B cell (primary cell): ENCODE measurements at regions not wholly inside any gene's neighbourhood (a gene's known extent, or its start where the extent isn't known, plus 50 kb on each side); places are given as distances from the start of the nearest gene placed in this dataset.

Experiments
- ATAC-seq: fragments of 200-7000 bp; cut with Tn5 transposase; one replicate; pipeline ENCODE4 v1.10.0; 2021; ENCODE audit warnings: low read depth, mild to moderate bottlenecking, moderate number of reproducible peaks, moderate library complexity
- CTCF ChIA-PET: fragments of 350-600 bp; sonication (Branson Sonifier 250); formaldehyde crosslinking; loops from one replicate; lab custom pipeline; 2021; ENCODE audit warnings: antibody characterized with exemption, inconsistent platforms; lab: Charles Lee
- POLR2A ChIA-PET: fragments of 350-600 bp; sonication (Branson Sonifier 250); formaldehyde crosslinking; loops from one replicate; lab custom pipeline; 2021; ENCODE audit warnings: antibody characterized with exemption; lab: Charles Lee
- DNase-seq: peaks from one replicate; pipeline ENCODE4 v3.0.0; 2013
- H2AFZ ChIP-seq: 2 replicates; pipeline ENCODE4 v1.6.1; 2012; ENCODE audit warnings: mild to moderate bottlenecking, low read depth, low read length; ENCODE audit not compliant: insufficient read depth, poor library complexity, severe bottlenecking
- H3K27ac ChIP-seq, 2 donors: 1 replicate in 1 of 2; 2 replicates in 1 of 2; pipeline ENCODE4 v1.5.1; 2012 to 2013; ENCODE audit warnings: low read length in 2 of 2, mild to moderate bottlenecking in 2 of 2, moderate library complexity in 1 of 2
- H3K27me3 ChIP-seq, 4 experiments: fragments of 200-600 bp in 1 of 4; sonication (generic) in 1 of 4; replicated peaks in 1 of 4; 1 replicate in 2 of 4; 2 replicates in 2 of 4; pipeline versions ENCODE4 v1.6.1 to v1.7.0; 2013 to 2016; ENCODE audit warnings: low read length in 3 of 4, mild to moderate bottlenecking in 2 of 4, mixed read lengths in 1 of 4, moderate library complexity in 1 of 4; ENCODE audit not compliant: insufficient read depth in 4 of 4, control insufficient read depth in 3 of 4; ENCODE audit errors: control extremely low read depth in 1 of 4
- H3K36me3 ChIP-seq, 2 experiments: replicated peaks in 1 of 2; 1 replicate in 1 of 2; 2 replicates in 1 of 2; pipeline versions ENCODE4 v1.6.1 to v1.7.1; 2013; ENCODE audit warnings: low read length in 1 of 2; ENCODE audit not compliant: insufficient read depth in 2 of 2, control insufficient read depth in 1 of 2; ENCODE audit errors: control extremely low read depth in 1 of 2, extremely low read depth in 1 of 2
- H3K4me1 ChIP-seq, 2 donors: fragments of 200-600 bp in 1 of 2; sonication (generic) in 1 of 2; 1 replicate in 1 of 2; 2 replicates in 1 of 2; pipeline versions ENCODE4 v1.5.1 to v1.6.1; 2013 to 2017; ENCODE audit warnings: low read length in 2 of 2; ENCODE audit not compliant: control insufficient read depth in 2 of 2, insufficient read depth in 2 of 2
- H3K4me2 ChIP-seq: replicated peaks from 2 replicates; pipeline ENCODE3; 2012; ENCODE audit warnings: mild to moderate bottlenecking, low read depth, low read length; ENCODE audit not compliant: poor library complexity, severe bottlenecking
- H3K4me3 ChIP-seq, 5 experiments: fragments of 200-600 bp in 1 of 5; sonication (generic) in 1 of 5; 1 replicate in 3 of 5; 2 replicates in 2 of 5; pipeline versions ENCODE4 v1.5.1 to v1.7.0; 2011 to 2016; ENCODE audit warnings: low read length in 4 of 5, mild to moderate bottlenecking in 4 of 5, low read depth in 2 of 5, control low read depth in 1 of 5, moderate library complexity in 1 of 5; ENCODE audit not compliant: insufficient read depth in 1 of 5; ENCODE audit errors: control extremely low read depth in 1 of 5, extremely low read depth in 1 of 5
- H3K79me2 ChIP-seq: fragments of 200-600 bp; sonication (generic); one replicate; pipeline ENCODE4 v1.6.0; 2016; ENCODE audit warnings: low read length; ENCODE audit not compliant: control insufficient read depth, insufficient read depth
- H3K9ac ChIP-seq: fragments of 200-600 bp; sonication (generic); 2 replicates; pipeline ENCODE4 v1.6.1; 2017; ENCODE audit warnings: mild to moderate bottlenecking, low read length, moderate library complexity
- H3K9me3 ChIP-seq, 3 donors: one replicate each; pipeline versions ENCODE4 v1.6.1 to v1.7.1; 2013; ENCODE audit warnings: low read length in 2 of 3; ENCODE audit not compliant: control insufficient read depth in 2 of 3, insufficient read depth in 1 of 3; ENCODE audit errors: control extremely low read depth in 1 of 3
- H4K20me1 ChIP-seq: 2 replicates; pipeline ENCODE4 v1.6.0; 2012; ENCODE audit warnings: mild to moderate bottlenecking, low read length; ENCODE audit not compliant: insufficient read depth, control insufficient read depth, poor library complexity, severe bottlenecking
- H3K27ac Mint-ChIP-seq: one replicate; pipeline ENCODE4 v1.8.0; 2021; ENCODE audit warnings: mixed read lengths
- H3K27me3 Mint-ChIP-seq: one replicate; pipeline ENCODE4 v1.8.0; 2021; ENCODE audit warnings: mixed read lengths
- H3K4me1 Mint-ChIP-seq: one replicate; pipeline ENCODE4 v1.8.0; 2021; ENCODE audit warnings: mixed read lengths
- H3K4me3 Mint-ChIP-seq: one replicate; pipeline ENCODE4 v1.8.0; 2021; ENCODE audit warnings: mixed read lengths
- H3K9me3 Mint-ChIP-seq: one replicate; pipeline ENCODE4 v1.8.0; 2022; ENCODE audit warnings: mixed read lengths; ENCODE audit not compliant: insufficient read depth
- CTCF ChIP-seq: fragments of 200-600 bp; IDR thresholded peaks from one replicate; pipeline ENCODE4 v1.8.0; 2022; ENCODE audit warnings: antibody characterized with exemption, mild to moderate bottlenecking
- EZH2 ChIP-seq: IDR thresholded peaks from 2 replicates; pipeline ENCODE4 v1.6.1; 2012; ENCODE audit warnings: borderline replicate concordance, low read depth, mild to moderate bottlenecking, moderate library complexity, low read length; ENCODE audit not compliant: insufficient read depth, poor library complexity, severe bottlenecking
- WGBS: methylation state at CpG from one replicate; pipeline ENCODE4 v1.1.5; 2013; ENCODE audit warnings: missing lambda C conversion rate; ENCODE audit not compliant: insufficient coverage; 5-methylcytosine and 5-hydroxymethylcytosine counted together
- intact Hi-C: fragments of 100-400 bp; cut with micrococcal nuclease; formaldehyde crosslinking; loops from one replicate; pipeline ENCODE4 v1.10.0; 2022

GRCh38 chr22:42322562-42322926 is 52.1 kb upstream of the TCF20 start:
- ATAC-seq (no peak), DNase-seq (no peak)
- Mint-ChIP-seq H3K27ac (no peak overlapping the region), H3K9me3 (no peaks in the 10 kb centered on the region), H3K27me3 (peaks cover 22% of the 10 kb centered on the region), H3K4me1 (peaks cover 11% of the 10 kb centered on the region), H3K4me3 (no peak overlapping the region)
- H3K4me3 ChIP-seq, result no peak overlapping the region
- intact Hi-C loops, result no loop called here
- 98% methylated on average over 4 of the region's 4 CpGs for WGBS
- H3K36me3 ChIP-seq, result no peaks in the 10 kb centered on the region
- no peak overlapping the region for H3K9ac ChIP-seq
- H2AFZ ChIP-seq, result no peak overlapping the region
- no peaks in the 10 kb centered on the region for H4K20me1 ChIP-seq
- H3K9me3 ChIP-seq, result peaks cover 0 to 4% (median 0%) of the 10 kb centered on the region in 3 donors
- H3K4me2 ChIP-seq, result no peak overlapping the region
- no peak for TF ChIP-seq EZH2
- TF ChIP-seq CTCF, result no peak
- POLR2A ChIA-PET, result no interaction called here
- H3K4me1 ChIP-seq, result peaks cover 9 to 13% of the 10 kb centered on the region in 2 donors
- H3K79me2 ChIP-seq, result no peaks in the 10 kb centered on the region
- peaks cover 0 to 24% (median 7%) of the 10 kb centered on the region in 4 experiments for H3K27me3 ChIP-seq
- CTCF ChIA-PET, result no interaction called here
- H3K27ac ChIP-seq, result no peak overlapping the region

GRCh38 chr22:42321908-42322561 is 51.6 kb upstream of the TCF20 start:
- intact Hi-C loops, result no loop called here
- H3K9me3 Mint-ChIP-seq, result no peaks in the 10 kb centered on the region

More at GRCh38 chr22:42321908-42322561, 51.6 kb upstream of the TCF20 start:
- no peak for TF ChIP-seq CTCF
- no peak for TF ChIP-seq EZH2
- ChIA-PET POLR2A (no interaction called here), CTCF (no interaction called here)
- no peaks in the 10 kb centered on the region for H4K20me1 ChIP-seq
- Mint-ChIP-seq H3K27ac (no peak overlapping the region), H3K27me3 (peaks cover 21% of the 10 kb centered on the region), H3K4me1 (peaks cover 11% of the 10 kb centered on the region), H3K4me3 (no peak overlapping the region)
- ATAC-seq, result no peak
- WGBS, result 80% methylated on average over 9 of the region's 11 CpGs
- no peaks in the 10 kb centered on the region for H3K79me2 ChIP-seq
- no peak overlapping the region for H3K4me3 ChIP-seq
- peaks cover 0 to 4% (median 0%) of the 10 kb centered on the region in 3 donors for H3K9me3 ChIP-seq
- no peak overlapping the region for H3K27ac ChIP-seq
- H3K4me1 ChIP-seq, result peaks cover 6 to 10% of the 10 kb centered on the region in 2 donors
- H3K27me3 ChIP-seq, result peaks cover 0 to 24% (median 7%) of the 10 kb centered on the region in 4 experiments
- DNase-seq, result no peak
- no peak overlapping the region for H2AFZ ChIP-seq
- no peak overlapping the region for H3K9ac ChIP-seq
- no peak overlapping the region for H3K4me2 ChIP-seq
- H3K36me3 ChIP-seq, result no peaks in the 10 kb centered on the region
